ENCODE measurements at regions not wholly inside any gene's neighbourhood (a gene's known extent, or its start where the extent isn't known, plus 50 kb on each side); places are given as distances from the start of the nearest gene placed in this dataset.

GRCh38 chr3:95721938-95722337 is 1092.5 kb upstream of the EPHA6 start:
- BruUV-seq (replicated peaks): no TSS peak
- DNase-seq: no peak

GRCh38 chr3:95725770-95726169 is 1088.6 kb upstream of the EPHA6 start:
- Mint-ChIP-seq H3K4me1 (ENCODE audit: low read depth, unreplicated experiment) (no peaks in the 10 kb centered on the region), H3K9me3 (ENCODE audit: unreplicated experiment) (no peaks in the 10 kb centered on the region), H3K27ac (ENCODE audit: unreplicated experiment) (no peak overlapping the region), H3K36me3 (ENCODE audit: insufficient read depth, unreplicated experiment) (no peaks in the 10 kb centered on the region), H3K4me3 (ENCODE audit: unreplicated experiment) (no peak overlapping the region), H3K27me3 (ENCODE audit: insufficient read depth, unreplicated experiment) (no peaks in the 10 kb centered on the region)
- POLR2A ChIA-PET: no interaction called here
- no TSS peak for BruUV-seq (replicated peaks)
- no peak overlapping the region for H3K4me3 ChIP-seq (ENCODE audit: low read depth, low read length)
- no peak for TF ChIP-seq CTCF (IDR thresholded peaks at IDR 0.05; ENCODE audit: insufficient read depth in 1 of 2, low read depth in 1 of 2, low read length in 1 of 2, severe bottlenecking in 1 of 2, unreplicated experiment in 1 of 2)
- H3K27me3 ChIP-seq (replicated peaks; ENCODE audit: control insufficient read depth, insufficient read depth, low read length): no peaks in the 10 kb centered on the region
- CTCF ChIA-PET: no interaction called here
- intact Hi-C loops (cut with micrococcal nuclease; ENCODE audit: unreplicated experiment): no loop called here
- no peaks in the 10 kb centered on the region for H3K4me1 ChIP-seq
- no peaks in the 10 kb centered on the region for H3K36me3 ChIP-seq (ENCODE audit: control insufficient read depth, insufficient read depth, low read length)
- no peaks in the 10 kb centered on the region for H3K9me3 ChIP-seq
- no peak for DNase-seq

More at GRCh38 chr3:95721938-95722337, 1092.5 kb upstream of the EPHA6 start:
- intact Hi-C loops (cut with micrococcal nuclease; ENCODE audit: unreplicated experiment): no loop called here
- Mint-ChIP-seq H3K9me3 (ENCODE audit: unreplicated experiment) (no peaks in the 10 kb centered on the region), H3K4me3 (ENCODE audit: unreplicated experiment) (no peak overlapping the region), H3K36me3 (ENCODE audit: insufficient read depth, unreplicated experiment) (no peaks in the 10 kb centered on the region), H3K27ac (ENCODE audit: unreplicated experiment) (no peak overlapping the region), H3K4me1 (ENCODE audit: low read depth, unreplicated experiment) (no peaks in the 10 kb centered on the region), H3K27me3 (ENCODE audit: insufficient read depth, unreplicated experiment) (no peaks in the 10 kb centered on the region)
- TF ChIP-seq CTCF (IDR thresholded peaks at IDR 0.05; ENCODE audit: insufficient read depth in 1 of 2, low read depth in 1 of 2, low read length in 1 of 2, severe bottlenecking in 1 of 2, unreplicated experiment in 1 of 2): no peak
- Histone ChIP-seq H3K4me3 (ENCODE audit: low read depth, low read length) (no peak overlapping the region), H3K4me1 (no peaks in the 10 kb centered on the region), H3K36me3 (ENCODE audit: control insufficient read depth, insufficient read depth, low read length) (no peaks in the 10 kb centered on the region), H3K27me3 (replicated peaks; ENCODE audit: control insufficient read depth, insufficient read depth, low read length) (no peaks in the 10 kb centered on the region), H3K9me3 (no peaks in the 10 kb centered on the region)
- ChIA-PET POLR2A (no interaction called here), CTCF (no interaction called here)

- Histone ChIP-seq H3K4me1 (no peaks in the 10 kb centered on the region), H3K9me3 (no peaks in the 10 kb centered on the region), H3K36me3 (ENCODE audit: control insufficient read depth, insufficient read depth, low read length) (no peaks in the 10 kb centered on the region), H3K4me3 (ENCODE audit: low read depth, low read length) (no peak overlapping the region), H3K27me3 (replicated peaks; ENCODE audit: control insufficient read depth, insufficient read depth, low read length) (no peaks in the 10 kb centered on the region)
- POLR2A ChIA-PET: no interaction called here
- H3K27ac Mint-ChIP-seq (ENCODE audit: unreplicated experiment): no peak overlapping the region
- no peak for TF ChIP-seq CTCF (IDR thresholded peaks at IDR 0.05; ENCODE audit: insufficient read depth in 1 of 2, low read depth in 1 of 2, low read length in 1 of 2, severe bottlenecking in 1 of 2, unreplicated experiment in 1 of 2)
- no peak overlapping the region for H3K4me3 Mint-ChIP-seq (ENCODE audit: unreplicated experiment)
- CTCF ChIA-PET: no interaction called here
- BruUV-seq (replicated peaks): no TSS peak
- H3K9me3 Mint-ChIP-seq (ENCODE audit: unreplicated experiment): no peaks in the 10 kb centered on the region
- H3K4me1 Mint-ChIP-seq (ENCODE audit: low read depth, unreplicated experiment): no peaks in the 10 kb centered on the region
- no peaks in the 10 kb centered on the region for H3K27me3 Mint-ChIP-seq (ENCODE audit: insufficient read depth, unreplicated experiment)
- no peaks in the 10 kb centered on the region for H3K36me3 Mint-ChIP-seq (ENCODE audit: insufficient read depth, unreplicated experiment)
- intact Hi-C loops (cut with micrococcal nuclease; ENCODE audit: unreplicated experiment): no loop called here
- DNase-seq: no peak
These were observed 1082.6 kb upstream of the EPHA6 start for GRCh38 chr3:95731753-95732152.

Data from Caco-2 (cell line).